Gastrocnemius medialis (tissue), 4 donors: ENCODE measurements at regions not wholly inside any gene's neighbourhood (a gene's known extent, or its start where the extent isn't known, plus 50 kb on each side); places are given as distances from the start of the nearest gene placed in this dataset.

Experiments used
- ATAC-seq, 2 donors: fragments of 150-250 bp; one replicate each; pipeline ENCODE4 v1.9.1; 2016
- DNase-seq, 2 donors: peaks; one replicate each; pipeline ENCODE4 v3.0.0-alpha.2; 2019
- H3K27ac ChIP-seq, 4 donors: fragments of 200-600 bp; sonication (generic); 1 replicate in 1 of 4; 2 replicates in 3 of 4; pipeline ENCODE4 v1.5.1; 2016 to 2018; ENCODE audit warnings: mild to moderate bottlenecking in 2 of 4, moderate library complexity in 1 of 4
- H3K27me3 ChIP-seq, 3 donors: fragments of 200-600 bp; sonication (generic) in 2 of 3; 1 replicate in 1 of 3; 2 replicates in 2 of 3; pipeline versions ENCODE4 v1.5.1 to v1.6.0; 2016 to 2019; ENCODE audit warnings: mild to moderate bottlenecking in 1 of 3, moderate library complexity in 1 of 3
- H3K36me3 ChIP-seq, 2 donors: fragments of 200-600 bp; sonication (generic) in 1 of 2; one replicate each; pipeline ENCODE4 v1.5.1; 2017 to 2018
- H3K4me1 ChIP-seq, 2 donors: fragments of 200-600 bp; sonication (generic) in 1 of 2; one replicate each; pipeline ENCODE4 v1.5.1; 2016 to 2017; ENCODE audit warnings: mild to moderate bottlenecking in 2 of 2
- H3K4me3 ChIP-seq, 4 donors: fragments of 200-600 bp; sonication (generic) in 3 of 4; 1 replicate in 1 of 4; 2 replicates in 3 of 4; pipeline ENCODE4 v1.5.1; 2016 to 2019; ENCODE audit warnings: mild to moderate bottlenecking in 2 of 4
- H3K9me3 ChIP-seq, 3 donors: fragments of 200-600 bp; sonication (generic) in 2 of 3; 1 replicate in 1 of 3; 2 replicates in 2 of 3; pipeline ENCODE4 v1.5.1; 2016 to 2019
- CTCF ChIP-seq, 5 experiments: fragments of 450-650 bp in 3 of 5; fragments of 200-600 bp in 2 of 5; sonication (generic) in 2 of 5; IDR thresholded peaks in 4 of 5; conservative IDR thresholded peaks in 1 of 5; 1 replicate in 4 of 5; 2 replicates in 1 of 5; pipeline ENCODE4 v1.5.1; 2016 to 2019; ENCODE audit warnings: antibody characterized with exemption in 5 of 5, mild to moderate bottlenecking in 3 of 5, moderate library complexity in 3 of 5
- POLR2A ChIP-seq, 2 donors: fragments of 450-650 bp; IDR thresholded peaks; one replicate each; pipeline ENCODE4 v1.6.1; 2017; ENCODE audit warnings: antibody characterized with exemption in 2 of 2, mild to moderate bottlenecking in 2 of 2, moderate library complexity in 2 of 2
- in situ Hi-C, 4 donors: fragments of 200-750 bp; cut with MboI; loops; one replicate each; pipeline versions ENCODE4 v1.15.0 to v1.8.0; 2017; ENCODE audit warnings: low sequenced_read_pairs in 4 of 4
- intact Hi-C: fragments of 100-400 bp; cut with DNase I; formaldehyde crosslinking; loops from one replicate; pipeline ENCODE4 v1.15.1; 2023; ENCODE audit warnings: low total_unique reads

- no peaks in the 10 kb centered on the region for H3K4me1 ChIP-seq
- H3K36me3 ChIP-seq, result no peaks in the 10 kb centered on the region
- in situ Hi-C loops, result no loop called here
- DNase-seq (no peak), ATAC-seq (no peak)
- H3K27me3 ChIP-seq, result no peaks in the 10 kb centered on the region
- H3K27ac ChIP-seq, result no peak overlapping the region
- no peak for TF ChIP-seq CTCF (IDR thresholded peaks at IDR 0.05 in 4 of 5, conservative IDR thresholded peaks at IDR 0.05 in 1 of 5)
- TF ChIP-seq POLR2A (IDR thresholded peaks at IDR 0.05), result no peak
- H3K4me3 ChIP-seq, result no peak overlapping the region
- intact Hi-C loops, result no loop called here
- no peaks in the 10 kb centered on the region for H3K9me3 ChIP-seq
Measured at GRCh38 chr2:145914716-145915115, 1394.8 kb upstream of the ZEB2 start.

GRCh38 chr2:145910416-145910815 lies 1390.5 kb upstream of the ZEB2 start:
- DNase-seq, result no peak
- no peaks in the 10 kb centered on the region for H3K4me1 ChIP-seq
- no peak overlapping the region for H3K4me3 ChIP-seq
- ATAC-seq, result no peak
- H3K27ac ChIP-seq, result no peak overlapping the region
- in situ Hi-C loops, result no loop called here
- H3K27me3 ChIP-seq, result no peaks in the 10 kb centered on the region
- no peaks in the 10 kb centered on the region for H3K9me3 ChIP-seq
- TF ChIP-seq POLR2A (IDR thresholded peaks at IDR 0.05), result no peak
- no peak for TF ChIP-seq CTCF (IDR thresholded peaks at IDR 0.05 in 4 of 5, conservative IDR thresholded peaks at IDR 0.05 in 1 of 5)
- no peaks in the 10 kb centered on the region for H3K36me3 ChIP-seq
- intact Hi-C loops, result no loop called here

- H3K9me3 ChIP-seq, result no peaks in the 10 kb centered on the region
- TF ChIP-seq CTCF (IDR thresholded peaks at IDR 0.05 in 4 of 5, conservative IDR thresholded peaks at IDR 0.05 in 1 of 5) (no peak), POLR2A (IDR thresholded peaks at IDR 0.05) (no peak)
- intact Hi-C loops (no loop called here), in situ Hi-C loops (no loop called here)
- no peak overlapping the region for H3K4me3 ChIP-seq
- ATAC-seq (no peak), DNase-seq (no peak)
- H3K4me1 ChIP-seq, result no peaks in the 10 kb centered on the region
- H3K27ac ChIP-seq, result no peak overlapping the region
- no peaks in the 10 kb centered on the region for H3K36me3 ChIP-seq
- H3K27me3 ChIP-seq, result no peaks in the 10 kb centered on the region
Measured at GRCh38 chr2:145909766-145910165, 1389.8 kb upstream of the ZEB2 start.

- TF ChIP-seq POLR2A (IDR thresholded peaks at IDR 0.05) (no peak), CTCF (IDR thresholded peaks at IDR 0.05 in 4 of 5, conservative IDR thresholded peaks at IDR 0.05 in 1 of 5) (no peak)
- H3K9me3 ChIP-seq, result no peaks in the 10 kb centered on the region
- no peaks in the 10 kb centered on the region for H3K4me1 ChIP-seq
- DNase-seq (no peak), ATAC-seq (no peak)
- in situ Hi-C loops, result no loop called here
- H3K27me3 ChIP-seq, result no peaks in the 10 kb centered on the region
- no peak overlapping the region for H3K4me3 ChIP-seq
- H3K27ac ChIP-seq, result no peak overlapping the region
- intact Hi-C loops, result no loop called here
- H3K36me3 ChIP-seq, result no peaks in the 10 kb centered on the region
Measured at GRCh38 chr2:145909175-145909755, 1389.3 kb upstream of the ZEB2 start.

GRCh38 chr2:145906354-145906753 lies 1386.4 kb upstream of the ZEB2 start:
- Histone ChIP-seq H3K4me1 (no peaks in the 10 kb centered on the region), H3K36me3 (no peaks in the 10 kb centered on the region), H3K27me3 (no peaks in the 10 kb centered on the region), H3K27ac (no peak overlapping the region), H3K4me3 (no peak overlapping the region), H3K9me3 (no peaks in the 10 kb centered on the region)
- ATAC-seq, result no peak
- in situ Hi-C loops (no loop called here), intact Hi-C loops (no loop called here)
- TF ChIP-seq POLR2A (IDR thresholded peaks at IDR 0.05) (no peak), CTCF (IDR thresholded peaks at IDR 0.05 in 4 of 5, conservative IDR thresholded peaks at IDR 0.05 in 1 of 5) (no peak)
- DNase-seq, result no peak
